Stromal cell of bone marrow (primary cell): ENCODE measurements at regions not wholly inside any gene's neighbourhood (a gene's known extent, or its start where the extent isn't known, plus 50 kb on each side); places are given as distances from the start of the nearest gene placed in this dataset.

Experiments
- DNase-seq: peaks from one replicate; pipeline ENCODE4 v3.0.0-alpha.2; 2012; ENCODE audit warnings: low read depth

- no peak for DNase-seq
Observed at GRCh38 chr10:4662576-4663161, 163.3 kb upstream of the AKR1E2 start.

GRCh38 chr10:4661511-4662255 is 164.3 kb upstream of the AKR1E2 start:
- no peak for DNase-seq

GRCh38 chr10:4658777-4659176 is 167.2 kb upstream of the AKR1E2 start:
- no peak for DNase-seq

GRCh38 chr10:4656576-4657194 is 169.3 kb upstream of the AKR1E2 start:
- peak; percentile 61 for DNase-seq

- no peak for DNase-seq
Observed at GRCh38 chr10:4655879-4656278, 170.1 kb upstream of the AKR1E2 start.

GRCh38 chr10:4655406-4655805 is 170.6 kb upstream of the AKR1E2 start:
- no peak for DNase-seq

GRCh38 chr10:4654496-4654895 is 171.5 kb upstream of the AKR1E2 start:
- DNase-seq, result no peak

GRCh38 chr10:4653160-4653559 is 172.8 kb upstream of the AKR1E2 start:
- DNase-seq, result no peak

- no peak for DNase-seq
Observed at GRCh38 chr10:4652111-4653010, 173.6 kb upstream of the AKR1E2 start.

- no peak for DNase-seq
Observed at GRCh38 chr10:4651404-4652037, 174.5 kb upstream of the AKR1E2 start.

GRCh38 chr10:4650582-4650981 is 175.4 kb upstream of the AKR1E2 start:
- DNase-seq, result no peak

- DNase-seq, result no peak
Observed at GRCh38 chr10:4649886-4650508, 176.0 kb upstream of the AKR1E2 start.

- no peak for DNase-seq
Observed at GRCh38 chr10:4649471-4649870, 176.5 kb upstream of the AKR1E2 start.

GRCh38 chr10:4648999-4649398 is 177.0 kb upstream of the AKR1E2 start:
- no peak for DNase-seq

- DNase-seq, result no peak
Observed at GRCh38 chr10:4647109-4647785, 178.8 kb upstream of the AKR1E2 start.

- DNase-seq, result no peak
Observed at GRCh38 chr10:4646547-4646946, 179.5 kb upstream of the AKR1E2 start.

- DNase-seq, result no peak
Observed at GRCh38 chr10:4645836-4646235, 180.2 kb upstream of the AKR1E2 start.

- DNase-seq, result no peak
Observed at GRCh38 chr10:4643471-4643870, 182.5 kb upstream of the AKR1E2 start.

GRCh38 chr10:4639960-4640359 is 186.0 kb upstream of the AKR1E2 start:
- no peak for DNase-seq

GRCh38 chr10:4638099-4638498 is 187.9 kb upstream of the AKR1E2 start:
- DNase-seq, result no peak

- DNase-seq, result no peak
Observed at GRCh38 chr10:4637657-4638056, 188.3 kb upstream of the AKR1E2 start.
